ENCODE measurements at regions not wholly inside any gene's neighbourhood (a gene's known extent, or its start where the extent isn't known, plus 50 kb on each side); places are given as distances from the start of the nearest gene placed in this dataset.

- TF ChIP-seq CTCF (conservative IDR thresholded peaks at IDR 0.05; ENCODE audit: low read depth in 2 of 2) (no peak), REST (IDR thresholded peaks at IDR 0.05; ENCODE audit: unreplicated experiment) (no peak), EZH2 (IDR thresholded peaks at IDR 0.05; ENCODE audit: low read depth, unreplicated experiment) (no peak), EZH2phosphoT487 (IDR thresholded peaks at IDR 0.05; ENCODE audit: unreplicated experiment) (no peak), JUNB (IDR thresholded peaks at IDR 0.05; ENCODE audit: unreplicated experiment) (no peak), ZNF331 (CRISPR knock-in tag; IDR thresholded peaks at IDR 0.05; ENCODE audit: low read depth) (no peak), POLR2AphosphoS5 (IDR thresholded peaks at IDR 0.05; ENCODE audit: low read depth) (no peak), STAT1 (IDR thresholded peaks at IDR 0.05; ENCODE audit: unreplicated experiment) (no peak), CREB1 (CRISPR knock-in tag; IDR thresholded peaks at IDR 0.05; ENCODE audit: low read depth) (no peak)
Measured at GRCh38 chr20:43388268-43389002, 69.3 kb upstream of the SRSF6 start.

Measured in GM23338 (cell line).